ENCODE measurements at regions not wholly inside any gene's neighbourhood (a gene's known extent, or its start where the extent isn't known, plus 50 kb on each side); places are given as distances from the start of the nearest gene placed in this dataset.

GRCh38 chr6:164154588-164154987 lies 740.1 kb downstream of the QKI start:
- no peak overlapping the region for H3K27ac ChIP-seq (ENCODE audit: low read depth, low read length)
- no peaks in the 10 kb centered on the region for H3K27me3 ChIP-seq (ENCODE audit: control insufficient read depth in 2 of 2, insufficient read depth in 2 of 2, low read length in 2 of 2)
- Mint-ChIP-seq H3K36me3 (peaks cover 0 to 11% (median 0%) of the 10 kb centered on the region in 5 donors), H3K9me3 (peaks cover 0 to 14% (median 10%) of the 10 kb centered on the region in 11 donors), H3K27me3 (peaks cover 0 to 13% (median 6%) of the 10 kb centered on the region in 5 donors), H3K4me1 (peaks cover 0 to 2% (median 0%) of the 10 kb centered on the region in 7 donors), H3K4me3 (no peak overlapping the region), H3K27ac (no peak overlapping the region)
- intact Hi-C loops (cut with micrococcal nuclease), result no loop called here
- no peaks in the 10 kb centered on the region for H3K9me3 ChIP-seq (ENCODE audit: control insufficient read depth in 2 of 3, low read length in 3 of 3)
- DNase-seq (no peak), ATAC-seq (no peak)
- ChIA-PET CTCF (no interaction called here), POLR2A (no interaction called here)
- no peak overlapping the region for H3K4me3 ChIP-seq (ENCODE audit: low read length)
- no peaks in the 10 kb centered on the region for H3K36me3 ChIP-seq (ENCODE audit: control insufficient read depth in 2 of 3, insufficient read depth in 3 of 3, low read length in 3 of 3)
- no peaks in the 10 kb centered on the region for H3K4me1 ChIP-seq (ENCODE audit: control insufficient read depth in 2 of 2, insufficient read depth in 2 of 2, low read length in 2 of 2)

- no peak overlapping the region for H3K4me3 Mint-ChIP-seq
- Histone ChIP-seq H3K36me3 (ENCODE audit: control insufficient read depth in 2 of 3, insufficient read depth in 3 of 3, low read length in 3 of 3) (no peaks in the 10 kb centered on the region), H3K9me3 (ENCODE audit: control insufficient read depth in 2 of 3, low read length in 3 of 3) (no peaks in the 10 kb centered on the region), H3K27ac (ENCODE audit: low read depth, low read length) (no peak overlapping the region), H3K27me3 (ENCODE audit: control insufficient read depth in 2 of 2, insufficient read depth in 2 of 2, low read length in 2 of 2) (no peaks in the 10 kb centered on the region), H3K4me3 (ENCODE audit: low read length) (no peak overlapping the region), H3K4me1 (ENCODE audit: control insufficient read depth in 2 of 2, insufficient read depth in 2 of 2, low read length in 2 of 2) (no peaks in the 10 kb centered on the region)
- ChIA-PET POLR2A (no interaction called here), CTCF (no interaction called here)
- peaks cover 0 to 6% (median 0%) of the 10 kb centered on the region in 5 donors for H3K36me3 Mint-ChIP-seq
- no peak overlapping the region for H3K27ac Mint-ChIP-seq
- ATAC-seq (no peak), DNase-seq (no peak)
- intact Hi-C loops (cut with micrococcal nuclease), result no loop called here
- H3K4me1 Mint-ChIP-seq, result peaks cover 0 to 2% (median 0%) of the 10 kb centered on the region in 7 donors
- peaks cover 0 to 11% (median 5%) of the 10 kb centered on the region in 5 donors for H3K27me3 Mint-ChIP-seq
- H3K9me3 Mint-ChIP-seq, result peaks cover 0 to 13% (median 3%) of the 10 kb centered on the region in 11 donors
Measured at GRCh38 chr6:164152611-164153010, 738.1 kb downstream of the QKI start.

GRCh38 chr6:164151161-164152120 lies 736.9 kb downstream of the QKI start:
- Histone ChIP-seq H3K4me1 (ENCODE audit: control insufficient read depth in 2 of 2, insufficient read depth in 2 of 2, low read length in 2 of 2) (no peaks in the 10 kb centered on the region), H3K36me3 (ENCODE audit: control insufficient read depth in 2 of 3, insufficient read depth in 3 of 3, low read length in 3 of 3) (no peaks in the 10 kb centered on the region), H3K4me3 (ENCODE audit: low read length) (no peak overlapping the region), H3K27me3 (ENCODE audit: control insufficient read depth in 2 of 2, insufficient read depth in 2 of 2, low read length in 2 of 2) (no peaks in the 10 kb centered on the region), H3K27ac (ENCODE audit: low read depth, low read length) (no peak overlapping the region), H3K9me3 (ENCODE audit: control insufficient read depth in 2 of 3, low read length in 3 of 3) (no peaks in the 10 kb centered on the region)
- ChIA-PET CTCF (no interaction called here), POLR2A (no interaction called here)
- H3K4me1 Mint-ChIP-seq, result peaks cover 0 to 2% (median 0%) of the 10 kb centered on the region in 7 donors
- H3K4me3 Mint-ChIP-seq, result no peak overlapping the region
- H3K27ac Mint-ChIP-seq, result no peak overlapping the region
- no peaks in the 10 kb centered on the region for H3K36me3 Mint-ChIP-seq
- peaks cover 0 to 6% (median 4%) of the 10 kb centered on the region in 5 donors for H3K27me3 Mint-ChIP-seq
- no peak for DNase-seq
- H3K9me3 Mint-ChIP-seq, result peaks cover 0 to 9% (median 2%) of the 10 kb centered on the region in 11 donors
- intact Hi-C loops (cut with micrococcal nuclease), result no loop called here
- ATAC-seq, result no peak

GRCh38 chr6:164150232-164150631 lies 735.7 kb downstream of the QKI start:
- no peaks in the 10 kb centered on the region for H3K27me3 ChIP-seq (ENCODE audit: control insufficient read depth in 2 of 2, insufficient read depth in 2 of 2, low read length in 2 of 2)
- no peak for DNase-seq
- ChIA-PET CTCF (no interaction called here), POLR2A (no interaction called here)
- no peaks in the 10 kb centered on the region for H3K4me1 ChIP-seq (ENCODE audit: control insufficient read depth in 2 of 2, insufficient read depth in 2 of 2, low read length in 2 of 2)
- Mint-ChIP-seq H3K4me1 (peaks cover 0 to 2% (median 0%) of the 10 kb centered on the region in 7 donors), H3K27me3 (peaks cover 0 to 6% (median 4%) of the 10 kb centered on the region in 5 donors), H3K9me3 (peaks cover 0 to 9% (median 0%) of the 10 kb centered on the region in 11 donors), H3K4me3 (no peak overlapping the region), H3K27ac (no peak overlapping the region), H3K36me3 (no peaks in the 10 kb centered on the region)
- H3K4me3 ChIP-seq (ENCODE audit: low read length), result no peak overlapping the region
- intact Hi-C loops (cut with micrococcal nuclease), result no loop called here
- H3K36me3 ChIP-seq (ENCODE audit: control insufficient read depth in 2 of 3, insufficient read depth in 3 of 3, low read length in 3 of 3), result no peaks in the 10 kb centered on the region
- H3K27ac ChIP-seq (ENCODE audit: low read depth, low read length), result no peak overlapping the region
- ATAC-seq, result no peak
- H3K9me3 ChIP-seq (ENCODE audit: control insufficient read depth in 2 of 3, low read length in 3 of 3), result no peaks in the 10 kb centered on the region

GRCh38 chr6:164148788-164149187 lies 734.3 kb downstream of the QKI start:
- Mint-ChIP-seq H3K4me1 (peaks cover 0 to 2% (median 0%) of the 10 kb centered on the region in 7 donors), H3K36me3 (no peaks in the 10 kb centered on the region), H3K27me3 (peaks cover 0 to 6% (median 4%) of the 10 kb centered on the region in 5 donors), H3K27ac (peak overlapping the region in 1 of 9 donors; percentile 36), H3K4me3 (no peak overlapping the region), H3K9me3 (peaks cover 0 to 9% (median 0%) of the 10 kb centered on the region in 11 donors)
- no peak for ATAC-seq
- H3K9me3 ChIP-seq (ENCODE audit: control insufficient read depth in 2 of 3, low read length in 3 of 3), result no peaks in the 10 kb centered on the region
- H3K27ac ChIP-seq (ENCODE audit: low read depth, low read length), result no peak overlapping the region
- H3K27me3 ChIP-seq (ENCODE audit: control insufficient read depth in 2 of 2, insufficient read depth in 2 of 2, low read length in 2 of 2), result no peaks in the 10 kb centered on the region
- DNase-seq, result no peak
- H3K4me1 ChIP-seq (ENCODE audit: control insufficient read depth in 2 of 2, insufficient read depth in 2 of 2, low read length in 2 of 2), result no peaks in the 10 kb centered on the region
- CTCF ChIA-PET, result no interaction called here
- intact Hi-C loops (cut with micrococcal nuclease), result no loop called here
- no peak overlapping the region for H3K4me3 ChIP-seq (ENCODE audit: low read length)
- H3K36me3 ChIP-seq (ENCODE audit: control insufficient read depth in 2 of 3, insufficient read depth in 3 of 3, low read length in 3 of 3), result no peaks in the 10 kb centered on the region
- POLR2A ChIA-PET, result no interaction called here

- ATAC-seq, result no peak
- CTCF ChIA-PET, result interaction anchor here (0.6 kb wide), 1 partner anchor 33 kb away, joined by 3 read pairs; no protein-coding TSS in a partner anchor
- Histone ChIP-seq H3K27ac (ENCODE audit: low read depth, low read length) (no peak overlapping the region), H3K36me3 (ENCODE audit: control insufficient read depth in 2 of 3, insufficient read depth in 3 of 3, low read length in 3 of 3) (no peaks in the 10 kb centered on the region), H3K4me1 (ENCODE audit: control insufficient read depth in 2 of 2, insufficient read depth in 2 of 2, low read length in 2 of 2) (no peaks in the 10 kb centered on the region), H3K9me3 (ENCODE audit: control insufficient read depth in 2 of 3, low read length in 3 of 3) (no peaks in the 10 kb centered on the region), H3K4me3 (ENCODE audit: low read length) (no peak overlapping the region), H3K27me3 (ENCODE audit: control insufficient read depth in 2 of 2, insufficient read depth in 2 of 2, low read length in 2 of 2) (no peaks in the 10 kb centered on the region)
- peaks cover 0 to 9% (median 0%) of the 10 kb centered on the region in 5 donors for H3K27me3 Mint-ChIP-seq
- intact Hi-C loops (cut with micrococcal nuclease), result no loop called here
- no peak for DNase-seq
- peaks cover 0 to 9% (median 0%) of the 10 kb centered on the region in 11 donors for H3K9me3 Mint-ChIP-seq
- H3K4me3 Mint-ChIP-seq, result no peak overlapping the region
- H3K36me3 Mint-ChIP-seq, result no peaks in the 10 kb centered on the region
- no peaks in the 10 kb centered on the region for H3K4me1 Mint-ChIP-seq
- H3K27ac Mint-ChIP-seq, result no peak overlapping the region
- POLR2A ChIA-PET, result no interaction called here
Measured at GRCh38 chr6:164144316-164144715, 729.8 kb downstream of the QKI start.

- H3K9me3 Mint-ChIP-seq, result peaks cover 0 to 5% (median 0%) of the 10 kb centered on the region in 11 donors
- no peaks in the 10 kb centered on the region for H3K27me3 ChIP-seq (ENCODE audit: control insufficient read depth in 2 of 2, insufficient read depth in 2 of 2, low read length in 2 of 2)
- H3K4me3 ChIP-seq (ENCODE audit: low read length), result no peak overlapping the region
- ChIA-PET POLR2A (no interaction called here), CTCF (no interaction called here)
- H3K9me3 ChIP-seq (ENCODE audit: control insufficient read depth in 2 of 3, low read length in 3 of 3), result no peaks in the 10 kb centered on the region
- ATAC-seq (no peak), DNase-seq (no peak)
- H3K36me3 Mint-ChIP-seq, result no peaks in the 10 kb centered on the region
- H3K27ac ChIP-seq (ENCODE audit: low read depth, low read length), result no peak overlapping the region
- H3K27me3 Mint-ChIP-seq, result peaks cover 0 to 9% (median 0%) of the 10 kb centered on the region in 5 donors
- no peak overlapping the region for H3K27ac Mint-ChIP-seq
- no peaks in the 10 kb centered on the region for H3K4me1 ChIP-seq (ENCODE audit: control insufficient read depth in 2 of 2, insufficient read depth in 2 of 2, low read length in 2 of 2)
- H3K36me3 ChIP-seq (ENCODE audit: control insufficient read depth in 2 of 3, insufficient read depth in 3 of 3, low read length in 3 of 3), result no peaks in the 10 kb centered on the region
- intact Hi-C loops (cut with micrococcal nuclease), result no loop called here
- H3K4me1 Mint-ChIP-seq, result no peaks in the 10 kb centered on the region
- no peak overlapping the region for H3K4me3 Mint-ChIP-seq
Measured at GRCh38 chr6:164142322-164142721, 727.8 kb downstream of the QKI start.
